IMR-90 (cell line): ENCODE measurements at regions not wholly inside any gene's neighbourhood (a gene's known extent, or its start where the extent isn't known, plus 50 kb on each side); places are given as distances from the start of the nearest gene placed in this dataset.

Experiments used
- ATAC-seq: fragments of 200-7000 bp; cut with Tn5 transposase; 2 replicates; pipeline ENCODE4 v1.9.1; 2020; ENCODE audit warnings: low read depth, mild to moderate bottlenecking, moderate library complexity
- BruUV-seq: library from RNA; stranded (reverse); fragments of 400-500 nt; replicated peaks from 2 replicates; lab custom pipeline; 2021; lab: Mats Ljungman, UMichigan
- CTCF ChIA-PET: fragments of 300-600 bp; formaldehyde crosslinking; extraction: SDS; loops from one replicate; lab custom pipeline; 2021; ENCODE audit warnings: antibody characterized with exemption; lab: Yijun Ruan, JAX
- POLR2A ChIA-PET: fragments of 300-600 bp; sonication (Branson Sonifier 250); formaldehyde crosslinking; loops from one replicate; lab custom pipeline; 2022; ENCODE audit warnings: antibody characterized with exemption; ENCODE audit not compliant: unreplicated experiment; lab: Charles Lee
- DNase-seq: peaks from one replicate; pipeline ENCODE4 v3.0.0; 2013
- H2AFZ ChIP-seq: replicated peaks from 2 replicates; pipeline ENCODE3; 2013; ENCODE audit warnings: low read length, mild to moderate bottlenecking; ENCODE audit not compliant: poor library complexity
- H2AK5ac ChIP-seq: 2 replicates; pipeline ENCODE4 v1.6.1; 2013; ENCODE audit warnings: low read depth, low read length, inconsistent platforms
- H2AK9ac ChIP-seq: replicated peaks from 2 replicates; pipeline ENCODE3; 2013; ENCODE audit warnings: mild to moderate bottlenecking, low read depth, low read length, moderate library complexity; ENCODE audit not compliant: poor library complexity
- H2BK120ac ChIP-seq: 2 replicates; pipeline ENCODE4 v1.6.1; 2013; ENCODE audit warnings: low read depth, low read length, inconsistent platforms
- H2BK15ac ChIP-seq: 3 replicates; pipeline ENCODE4 v1.6.1; 2013; ENCODE audit warnings: low read depth, low read length, inconsistent platforms
- H2BK20ac ChIP-seq: 2 replicates; pipeline ENCODE4 v1.6.1; 2013; ENCODE audit warnings: low read depth, mild to moderate bottlenecking, inconsistent platforms, low read length, moderate library complexity
- H2BK5ac ChIP-seq: 2 replicates; pipeline ENCODE4 v1.6.1; 2013; ENCODE audit warnings: mild to moderate bottlenecking, low read depth, low read length, inconsistent platforms; ENCODE audit not compliant: poor library complexity, severe bottlenecking
- H3K14ac ChIP-seq: replicated peaks from 2 replicates; pipeline ENCODE4 v1.6.1; 2013; ENCODE audit warnings: low read depth, low read length, inconsistent platforms
- H3K18ac ChIP-seq: 2 replicates; pipeline ENCODE4 v1.6.1; 2013; ENCODE audit warnings: low read depth, low read length, control low read depth
- H3K23ac ChIP-seq: 2 replicates; pipeline ENCODE4 v1.6.1; 2013; ENCODE audit warnings: low read depth, low read length, inconsistent platforms
- H3K27ac ChIP-seq: 2 replicates; pipeline ENCODE4 v1.5.1; 2013; ENCODE audit warnings: mild to moderate bottlenecking, control low read depth, low read length; ENCODE audit not compliant: insufficient read depth
- H3K27me3 ChIP-seq: 2 replicates; pipeline ENCODE4 v1.6.1; 2013; ENCODE audit warnings: low read length; ENCODE audit not compliant: control insufficient read depth, insufficient read depth
- H3K36me3 ChIP-seq: 2 replicates; pipeline ENCODE4 v1.6.1; 2013; ENCODE audit warnings: low read length, mixed read lengths; ENCODE audit not compliant: control insufficient read depth, insufficient read depth
- H3K4ac ChIP-seq: 2 replicates; pipeline ENCODE4 v1.6.1; 2013; ENCODE audit warnings: low read depth, low read length, inconsistent platforms
- H3K4me1 ChIP-seq: 2 replicates; pipeline ENCODE4 v1.6.1; 2013; ENCODE audit warnings: low read length, mixed read lengths; ENCODE audit not compliant: control insufficient read depth, insufficient read depth
- H3K4me2 ChIP-seq: 2 replicates; pipeline ENCODE4 v1.6.1; 2013; ENCODE audit warnings: low read depth, mild to moderate bottlenecking, control low read depth, low read length, moderate library complexity
- H3K4me3 ChIP-seq: 2 replicates; pipeline ENCODE4 v1.5.1; 2013; ENCODE audit warnings: low read depth, mild to moderate bottlenecking, control low read depth, low read length, moderate library complexity; ENCODE audit not compliant: insufficient read depth
- H3K56ac ChIP-seq: 2 replicates; pipeline ENCODE4 v1.6.1; 2013; ENCODE audit warnings: low read length, inconsistent platforms; ENCODE audit not compliant: insufficient read depth; ENCODE audit errors: extremely low read depth
- H3K79me1 ChIP-seq, 2 experiments: 2 replicates each; pipeline ENCODE4 v1.6.1; 2013; ENCODE audit warnings: low read length in 2 of 2, inconsistent platforms in 1 of 2, low read depth in 1 of 2
- H3K9ac ChIP-seq: 2 replicates; pipeline ENCODE4 v1.6.1; 2013; ENCODE audit warnings: low read depth, low read length, control low read depth
- H3K9me1 ChIP-seq: 2 replicates; pipeline ENCODE4 v1.6.1; 2013; ENCODE audit warnings: low read length, inconsistent platforms; ENCODE audit not compliant: insufficient read depth
- H3K9me3 ChIP-seq: 2 replicates; pipeline ENCODE4 v1.6.1; 2013; ENCODE audit warnings: low read length; ENCODE audit not compliant: control insufficient read depth, insufficient read depth
- H4K20me1 ChIP-seq: 2 replicates; pipeline ENCODE4 v1.6.1; 2013; ENCODE audit warnings: low read length, inconsistent platforms; ENCODE audit not compliant: insufficient read depth
- H4K5ac ChIP-seq: 2 replicates; pipeline ENCODE4 v1.6.1; 2013; ENCODE audit warnings: mild to moderate bottlenecking, low read depth, low read length, control low read depth
- H4K8ac ChIP-seq, 2 experiments: 2 replicates each; pipeline ENCODE4 v1.6.1; 2013; ENCODE audit warnings: low read depth in 2 of 2, low read length in 2 of 2, control low read depth in 1 of 2, inconsistent platforms in 1 of 2
- H4K91ac ChIP-seq: 2 replicates; pipeline ENCODE4 v1.6.1; 2013; ENCODE audit warnings: low read depth, low read length, inconsistent platforms; ENCODE audit not compliant: insufficient read depth
- MAFK ChIP-seq: IDR thresholded peaks from 2 replicates; pipeline ENCODE4 v1.6.1; 2012; ENCODE audit warnings: low read depth, low read length, improper control_type of control experiment
- MXI1 ChIP-seq: IDR thresholded peaks from 2 replicates; pipeline ENCODE4 v1.6.1; 2012; ENCODE audit warnings: low read depth, mild to moderate bottlenecking, low read length, moderate library complexity, borderline replicate concordance
- WGBS, 2 experiments: methylation state at CpG; one replicate each; pipeline versions ENCODE4 v1.1.5 to v1.1.7; 2013; ENCODE audit warnings: missing lambda C conversion rate in 2 of 2; ENCODE audit not compliant: insufficient read length in 1 of 2; ENCODE audit errors: extremely low coverage in 2 of 2; 5-methylcytosine and 5-hydroxymethylcytosine counted together
- dilution Hi-C: fragments of 300-500 bp; cut with HindIII; formaldehyde crosslinking; loops from one replicate; pipeline ENCODE4 v1.14.3; 2018; ENCODE audit warnings: low sequenced_read_pairs; ENCODE audit not compliant: unreplicated experiment
- in situ Hi-C: fragments of 300-500 bp; cut with MboI; formaldehyde crosslinking; loops from 3 replicates; pipeline ENCODE4 v1.14.3; 2019; ENCODE audit warnings: low sequenced_read_pairs, inconsistent platforms, mixed read lengths
- intact Hi-C: fragments of 100-400 bp; cut with micrococcal nuclease; formaldehyde crosslinking; loops from 2 replicates; pipeline ENCODE4 v1.10.0; 2022

DNA sequence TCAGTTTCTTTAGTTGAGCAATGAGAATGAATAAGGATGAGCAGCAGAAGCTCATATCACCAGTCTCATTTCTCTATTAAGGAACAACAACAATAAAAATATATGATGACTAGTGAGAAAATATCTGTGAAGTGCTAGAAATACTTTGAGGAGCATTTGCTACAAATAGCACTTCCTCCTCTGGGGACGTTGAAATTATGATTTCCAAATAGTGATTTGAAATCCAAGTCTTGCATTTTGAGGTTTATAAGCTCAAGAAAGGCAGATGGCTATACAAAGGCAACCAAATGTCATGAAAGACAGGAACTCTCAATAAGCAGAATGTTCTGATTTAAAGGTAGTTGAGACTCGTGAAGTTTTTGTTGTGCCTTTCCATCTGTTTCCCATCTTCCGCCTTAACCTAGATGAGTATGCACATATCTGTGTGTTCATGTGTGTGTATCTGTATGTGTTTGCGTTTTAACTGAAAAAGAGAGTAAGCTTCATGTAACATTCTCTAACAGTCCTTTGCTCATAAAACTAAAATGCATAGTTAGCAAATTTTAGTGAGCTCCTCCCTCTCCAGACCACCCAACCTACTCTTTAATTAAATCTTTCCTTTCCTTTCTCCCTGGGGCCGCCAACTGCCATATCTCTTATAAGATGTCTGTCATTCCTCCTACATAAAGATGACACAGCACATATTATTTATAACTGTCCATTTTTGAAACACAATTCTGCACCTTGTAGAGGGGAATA is 222.6 kb upstream of the RASGEF1B start:
- no peaks in the 10 kb centered on the region for H3K9me1 ChIP-seq
- H2BK20ac ChIP-seq, result no peak overlapping the region
- no TSS peak for BruUV-seq
- no peak overlapping the region for H2AK9ac ChIP-seq
- no peak for DNase-seq
- H3K79me1 ChIP-seq, result no peaks in the 10 kb centered on the region
- no peaks in the 10 kb centered on the region for H3K9me3 ChIP-seq
- H3K4me1 ChIP-seq, result no peaks in the 10 kb centered on the region
- no peak overlapping the region for H2BK15ac ChIP-seq
- no peak overlapping the region for H3K4ac ChIP-seq
- no peak overlapping the region for H4K5ac ChIP-seq
- CTCF ChIA-PET, result no interaction called here
- no peaks in the 10 kb centered on the region for H3K36me3 ChIP-seq
- H3K9ac ChIP-seq, result no peak overlapping the region
- H4K8ac ChIP-seq, result no peak overlapping the region
- no peak overlapping the region for H3K4me3 ChIP-seq
- H2AK5ac ChIP-seq, result no peak overlapping the region
- dilution Hi-C loops (no loop called here), in situ Hi-C loops (no loop called here), intact Hi-C loops (no loop called here)
- POLR2A ChIA-PET, result no interaction called here
- TF ChIP-seq MAFK (peak; percentile 72), MXI1 (no peak)
- no peak overlapping the region for H4K91ac ChIP-seq
- H2BK5ac ChIP-seq, result no peak overlapping the region
- no peak overlapping the region for H3K14ac ChIP-seq
- H3K27ac ChIP-seq, result no peak overlapping the region
- H3K23ac ChIP-seq, result no peak overlapping the region
- no peak overlapping the region for H3K56ac ChIP-seq
- no peak overlapping the region for H3K4me2 ChIP-seq
- H3K27me3 ChIP-seq, result no peaks in the 10 kb centered on the region
- no CpG with 5 or more reads among the region's 5 CpGs for WGBS, 2 experiments
- H4K20me1 ChIP-seq, result no peaks in the 10 kb centered on the region
- H3K18ac ChIP-seq, result no peak overlapping the region
- no peak overlapping the region for H2AFZ ChIP-seq
- ATAC-seq, result no peak
- H2BK120ac ChIP-seq, result no peak overlapping the region
